HL-60 (cell line): ENCODE measurements at regions not wholly inside any gene's neighbourhood (a gene's known extent, or its start where the extent isn't known, plus 50 kb on each side); places are given as distances from the start of the nearest gene placed in this dataset.

ENCODE experiments used
- DNase-seq, 2 experiments: peaks; one replicate each; pipeline ENCODE4 v3.0.0-alpha.2; 2010 to 2020; ENCODE audit warnings: low read depth in 1 of 2, low spot score in 1 of 2
- H3K27ac ChIP-seq: fragments of 250-450 bp; sonication (Bioruptor Pico); replicated peaks from 2 replicates; pipeline ENCODE4 v1.5.1; 2020; ENCODE audit warnings: mild to moderate bottlenecking, moderate library complexity
- H3K27me3 ChIP-seq: fragments of 250-450 bp; sonication (Bioruptor Pico); 2 replicates; pipeline ENCODE4 v1.5.1; 2021; ENCODE audit warnings: mild to moderate bottlenecking, moderate library complexity; ENCODE audit not compliant: insufficient read depth, poor library complexity, severe bottlenecking
- H3K4me3 ChIP-seq: replicated peaks from 2 replicates; pipeline ENCODE4 v1.5.1; 2011; ENCODE audit warnings: mild to moderate bottlenecking, control low read depth, low read length; ENCODE audit not compliant: insufficient read depth
- GABPA ChIP-seq: IDR thresholded peaks from 2 replicates; pipeline ENCODE4 v1.6.1; 2012; ENCODE audit warnings: low read depth
- POLR2AphosphoS5 ChIP-seq: IDR thresholded peaks from 2 replicates; pipeline ENCODE4 v1.6.1; 2012; ENCODE audit warnings: low read depth
- REST ChIP-seq: IDR thresholded peaks from 2 replicates; pipeline ENCODE4 v1.6.1; 2012; ENCODE audit warnings: low read depth; ENCODE audit not compliant: insufficient replicate concordance
- SPI1 ChIP-seq: IDR thresholded peaks from 2 replicates; pipeline ENCODE4 v1.6.1; 2012; ENCODE audit warnings: low read depth, mild to moderate bottlenecking, borderline replicate concordance
- TF ChIP-seq, protein P1 (sequence below): IDR thresholded peaks from one replicate; pipeline ENCODE4 v1.5.1; 2011; ENCODE audit warnings: low read length, control low read depth, inconsistent platforms; ENCODE audit not compliant: insufficient read depth

- no peak overlapping the region for H3K4me3 ChIP-seq
- no peak for DNase-seq
- TF ChIP-seq GABPA = no peak
- no peak for TF ChIP-seq POLR2AphosphoS5
- no peaks in the 10 kb centered on the region for H3K27me3 ChIP-seq
- H3K27ac ChIP-seq = no peak overlapping the region
Observed at GRCh38 chr16:49019081-49019633, 262.5 kb downstream of the CBLN1 start.

GRCh38 chr16:49018259-49018931 is 263.2 kb downstream of the CBLN1 start:
- H3K27ac ChIP-seq = no peak overlapping the region
- H3K27me3 ChIP-seq = no peaks in the 10 kb centered on the region
- no peak for DNase-seq
- no peak for TF ChIP-seq GABPA
- TF ChIP-seq POLR2AphosphoS5 = no peak
- no peak for TF ChIP-seq SPI1
- TF ChIP-seq, protein P1, sequence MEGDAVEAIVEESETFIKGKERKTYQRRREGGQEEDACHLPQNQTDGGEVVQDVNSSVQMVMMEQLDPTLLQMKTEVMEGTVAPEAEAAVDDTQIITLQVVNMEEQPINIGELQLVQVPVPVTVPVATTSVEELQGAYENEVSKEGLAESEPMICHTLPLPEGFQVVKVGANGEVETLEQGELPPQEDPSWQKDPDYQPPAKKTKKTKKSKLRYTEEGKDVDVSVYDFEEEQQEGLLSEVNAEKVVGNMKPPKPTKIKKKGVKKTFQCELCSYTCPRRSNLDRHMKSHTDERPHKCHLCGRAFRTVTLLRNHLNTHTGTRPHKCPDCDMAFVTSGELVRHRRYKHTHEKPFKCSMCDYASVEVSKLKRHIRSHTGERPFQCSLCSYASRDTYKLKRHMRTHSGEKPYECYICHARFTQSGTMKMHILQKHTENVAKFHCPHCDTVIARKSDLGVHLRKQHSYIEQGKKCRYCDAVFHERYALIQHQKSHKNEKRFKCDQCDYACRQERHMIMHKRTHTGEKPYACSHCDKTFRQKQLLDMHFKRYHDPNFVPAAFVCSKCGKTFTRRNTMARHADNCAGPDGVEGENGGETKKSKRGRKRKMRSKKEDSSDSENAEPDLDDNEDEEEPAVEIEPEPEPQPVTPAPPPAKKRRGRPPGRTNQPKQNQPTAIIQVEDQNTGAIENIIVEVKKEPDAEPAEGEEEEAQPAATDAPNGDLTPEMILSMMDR = no peak
- H3K4me3 ChIP-seq = no peak overlapping the region

DNA sequence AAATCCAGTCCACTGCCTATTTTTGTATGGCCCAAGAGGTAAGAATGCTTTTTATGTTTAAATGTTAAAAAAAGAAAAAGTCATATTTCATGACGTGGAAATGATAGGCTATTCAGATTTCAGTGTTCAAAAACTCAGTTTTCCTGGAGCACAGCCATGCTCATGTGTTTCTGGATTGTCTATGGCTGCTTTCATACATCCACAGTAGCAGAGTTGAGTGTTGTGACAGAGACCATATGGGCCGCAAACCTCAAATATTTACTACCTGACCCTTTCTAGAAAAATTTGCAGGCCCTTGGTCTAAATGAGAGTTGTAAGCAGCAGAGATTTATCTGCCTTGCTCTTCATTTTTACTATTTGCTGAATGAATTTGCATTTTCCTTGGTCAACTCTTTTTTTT is 264.1 kb downstream of the CBLN1 start:
- TF ChIP-seq REST (no peak), GABPA (no peak), SPI1 (no peak), POLR2AphosphoS5 (no peak)
- TF ChIP-seq, protein P1 = no peak
- no peak overlapping the region for H3K27ac ChIP-seq
- no peak for DNase-seq
- no peaks in the 10 kb centered on the region for H3K27me3 ChIP-seq
- H3K4me3 ChIP-seq = no peak overlapping the region

- Histone ChIP-seq H3K27me3 (no peaks in the 10 kb centered on the region), H3K27ac (no peak overlapping the region), H3K4me3 (no peak overlapping the region)
- TF ChIP-seq, protein P1 = no peak
- TF ChIP-seq SPI1 (no peak), POLR2AphosphoS5 (no peak), REST (no peak), GABPA (no peak)
- DNase-seq = no peak
Observed at GRCh38 chr16:49016461-49016860, 265.2 kb downstream of the CBLN1 start.
